CD8-positive, alpha-beta memory T cell (primary cell): ENCODE measurements at regions not wholly inside any gene's neighbourhood (a gene's known extent, or its start where the extent isn't known, plus 50 kb on each side); places are given as distances from the start of the nearest gene placed in this dataset.
"Not testable (repeated sequence)": the region's sequence is repeated elsewhere in the genome, so short reads cannot be mapped to it uniquely, and the experiment has no call there.

Experiments used
- CTCF ChIA-PET: fragments of 350-600 bp; sonication (Branson Sonifier 250); formaldehyde crosslinking; loops from one replicate; lab custom pipeline; 2021; ENCODE audit warnings: antibody characterized with exemption; lab: Charles Lee
- POLR2A ChIA-PET: fragments of 350-600 bp; sonication (Branson Sonifier 250); formaldehyde crosslinking; loops from one replicate; lab custom pipeline; 2021; ENCODE audit warnings: antibody characterized with exemption; lab: Charles Lee
- DNase-seq, 5 donors: peaks; one replicate each; pipeline versions ENCODE4 v3.0.0 to v3.0.0-alpha.2; 2020 to 2022; ENCODE audit warnings: mixed read lengths in 1 of 5
- H3K27ac ChIP-seq: one replicate; pipeline ENCODE4 v1.7.0; 2013; ENCODE audit warnings: low read depth, mild to moderate bottlenecking, low read length, moderate library complexity
- H3K27me3 ChIP-seq: 2 replicates; pipeline ENCODE4 v1.7.0; 2013; ENCODE audit warnings: low read length, mild to moderate bottlenecking; ENCODE audit not compliant: insufficient read depth, poor library complexity, severe bottlenecking
- H3K36me3 ChIP-seq: 2 replicates; pipeline ENCODE4 v1.7.0; 2013; ENCODE audit warnings: mild to moderate bottlenecking, low read length, moderate library complexity; ENCODE audit not compliant: insufficient read depth
- H3K4me1 ChIP-seq: 2 replicates; pipeline ENCODE4 v1.7.0; 2013; ENCODE audit warnings: mild to moderate bottlenecking, low read length, moderate library complexity; ENCODE audit not compliant: insufficient read depth
- H3K4me3 ChIP-seq: 2 replicates; pipeline ENCODE4 v1.7.0; 2013; ENCODE audit warnings: mild to moderate bottlenecking, low read length
- H3K9me3 ChIP-seq: 2 replicates; pipeline ENCODE4 v1.7.0; 2013; ENCODE audit warnings: mild to moderate bottlenecking, low read length
- H3K27ac Mint-ChIP-seq, 8 donors: one replicate each; pipeline ENCODE4 v1.8.0; 2020 to 2021; ENCODE audit warnings: mixed read lengths in 8 of 8, mild to moderate bottlenecking in 6 of 8, inconsistent platforms in 3 of 8, moderate library complexity in 3 of 8
- H3K27me3 Mint-ChIP-seq, 2 donors: one replicate each; pipeline ENCODE4 v1.8.0; 2020 to 2021; ENCODE audit warnings: mixed read lengths in 2 of 2, mild to moderate bottlenecking in 1 of 2, moderate library complexity in 1 of 2
- H3K36me3 Mint-ChIP-seq, 3 donors: one replicate each; pipeline ENCODE4 v1.8.0; 2020 to 2021; ENCODE audit warnings: mixed read lengths in 3 of 3, inconsistent platforms in 1 of 3, mild to moderate bottlenecking in 1 of 3
- H3K4me1 Mint-ChIP-seq, 3 donors: one replicate each; pipeline ENCODE4 v1.8.0; 2020 to 2021; ENCODE audit warnings: mixed read lengths in 3 of 3, inconsistent platforms in 1 of 3, mild to moderate bottlenecking in 1 of 3
- H3K4me3 Mint-ChIP-seq, 7 donors: one replicate each; pipeline ENCODE4 v1.8.0; 2020 to 2021; ENCODE audit warnings: mixed read lengths in 7 of 7, mild to moderate bottlenecking in 6 of 7, moderate library complexity in 4 of 7, inconsistent platforms in 2 of 7
- H3K9me3 Mint-ChIP-seq, 5 donors: one replicate each; pipeline ENCODE4 v1.8.0; 2020 to 2022; ENCODE audit warnings: mixed read lengths in 5 of 5, mild to moderate bottlenecking in 3 of 5, moderate library complexity in 2 of 5, inconsistent platforms in 1 of 5

DNA sequence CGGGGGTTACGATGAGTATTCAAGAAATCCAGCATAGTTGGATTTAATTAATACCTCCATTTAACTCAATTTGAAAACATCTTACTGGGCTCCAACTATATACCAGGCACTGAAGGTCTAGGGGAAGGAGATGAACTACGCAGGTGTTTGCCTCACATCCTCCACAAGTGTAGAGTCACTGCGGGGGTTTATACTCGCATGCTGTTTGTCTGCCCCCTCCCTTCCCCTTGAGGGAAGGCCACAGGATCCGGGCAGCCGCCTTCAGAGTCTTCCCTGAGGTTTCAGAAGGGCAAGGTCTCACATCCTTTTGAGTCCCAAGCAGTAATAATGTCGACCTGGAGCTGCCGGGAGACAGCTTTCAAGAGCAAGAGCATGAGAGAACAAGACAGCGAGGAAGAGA is 142.4 kb upstream of the GALNT2 start:
- Mint-ChIP-seq H3K4me3 (no peak overlapping the region), H3K36me3 (no peaks in the 10 kb centered on the region), H3K27me3 (peaks cover 7 to 22% of the 10 kb centered on the region in 2 donors), H3K27ac (no peak overlapping the region), H3K4me1 (no peaks in the 10 kb centered on the region), H3K9me3 (no peaks in the 10 kb centered on the region)
- H3K27ac ChIP-seq: no peak overlapping the region
- CTCF ChIA-PET: no interaction called here
- no peaks in the 10 kb centered on the region for H3K27me3 ChIP-seq
- H3K9me3 ChIP-seq: no peaks in the 10 kb centered on the region
- H3K36me3 ChIP-seq: no peaks in the 10 kb centered on the region
- H3K4me1 ChIP-seq: no peaks in the 10 kb centered on the region
- no peak for DNase-seq
- H3K4me3 ChIP-seq: no peak overlapping the region
- POLR2A ChIA-PET: no interaction called here

DNA sequence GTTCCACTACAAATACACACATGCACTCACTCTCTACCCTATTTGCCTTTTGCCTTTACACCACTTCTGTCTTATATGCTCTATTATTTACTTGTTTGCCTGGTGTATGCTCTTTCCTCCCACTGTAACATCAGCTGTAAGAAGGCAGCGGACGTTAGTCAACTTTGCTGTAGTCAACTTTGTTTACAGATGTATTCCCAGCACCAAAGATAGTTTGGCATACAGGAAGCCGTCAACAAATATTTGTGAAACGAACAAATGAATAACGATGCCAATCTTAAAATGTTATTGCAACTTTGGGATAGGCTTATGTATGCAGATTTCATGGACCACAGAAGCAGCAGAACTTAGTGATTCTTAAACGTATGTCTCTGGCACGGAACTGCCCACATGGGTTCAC is 138.3 kb upstream of the GALNT2 start:
- peaks cover 8 to 31% of the 10 kb centered on the region in 2 donors for H3K27me3 Mint-ChIP-seq
- no peaks in the 10 kb centered on the region for H3K4me1 ChIP-seq
- no peaks in the 10 kb centered on the region for H3K4me1 Mint-ChIP-seq
- H3K4me3 ChIP-seq: no peak overlapping the region
- H3K27ac ChIP-seq: no peak overlapping the region
- H3K27ac Mint-ChIP-seq: no peak overlapping the region
- no peaks in the 10 kb centered on the region for H3K27me3 ChIP-seq
- H3K4me3 Mint-ChIP-seq: no peak overlapping the region
- peaks cover 0 to 2% (median 0%) of the 10 kb centered on the region in 5 donors for H3K9me3 Mint-ChIP-seq
- H3K9me3 ChIP-seq: no peaks in the 10 kb centered on the region
- H3K36me3 Mint-ChIP-seq: no peaks in the 10 kb centered on the region
- ChIA-PET POLR2A (no interaction called here), CTCF (no interaction called here)
- H3K36me3 ChIP-seq: no peaks in the 10 kb centered on the region
- DNase-seq: no peak

DNA sequence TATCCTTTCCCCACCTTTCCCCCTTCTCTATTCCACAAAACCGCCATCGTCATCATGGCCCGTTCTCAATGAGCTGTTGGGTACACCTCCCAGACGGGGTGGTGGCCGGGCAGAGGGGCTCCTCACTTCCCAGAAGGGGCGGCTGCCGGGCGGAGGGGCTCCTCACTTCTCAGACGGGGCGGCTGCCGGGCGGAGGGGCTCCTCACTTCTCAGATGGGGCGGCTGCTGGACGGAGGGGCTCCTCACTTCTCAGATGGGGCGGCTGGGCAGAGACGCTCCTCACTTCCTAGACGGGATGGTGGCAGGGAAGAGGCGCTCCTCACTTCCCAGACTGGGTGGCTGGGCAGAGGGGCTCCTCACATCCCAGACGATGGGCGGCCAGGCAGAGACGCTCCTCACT is 135.3 kb upstream of the GALNT2 start:
- CTCF ChIA-PET, H3K4me1 Mint-ChIP-seq, H3K9me3 Mint-ChIP-seq, H3K27me3 ChIP-seq, H3K27ac Mint-ChIP-seq, H3K36me3 Mint-ChIP-seq, POLR2A ChIA-PET, H3K27ac ChIP-seq, H3K36me3 ChIP-seq, DNase-seq, H3K4me3 Mint-ChIP-seq, H3K4me1 ChIP-seq, H3K4me3 ChIP-seq, H3K9me3 ChIP-seq: not testable (repeated sequence)
- H3K27me3 Mint-ChIP-seq: peaks cover 4 to 36% of the 10 kb centered on the region in 2 donors

DNA sequence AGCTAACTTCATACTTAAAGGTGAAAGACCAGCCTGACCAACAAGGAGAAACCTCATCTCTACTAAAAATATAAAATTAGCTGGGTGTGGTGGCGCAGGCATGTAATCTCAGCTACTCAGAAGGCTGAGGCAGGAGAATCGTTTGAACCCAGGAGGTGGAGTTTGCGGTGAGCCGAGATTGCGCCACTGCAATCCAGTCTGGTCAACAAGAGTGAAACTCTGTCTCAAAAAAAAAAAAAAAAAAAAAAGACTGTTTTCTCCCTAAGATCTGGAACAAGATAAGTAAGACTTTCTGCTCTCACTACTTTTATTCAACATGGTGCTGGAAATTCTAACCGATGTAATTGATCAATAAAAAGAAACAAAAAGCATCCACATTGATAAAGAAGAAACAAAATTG is 131.9 kb upstream of the GALNT2 start:
- H3K36me3 ChIP-seq, H3K27ac ChIP-seq, CTCF ChIA-PET, H3K36me3 Mint-ChIP-seq, H3K27me3 ChIP-seq, H3K4me1 Mint-ChIP-seq, POLR2A ChIA-PET, DNase-seq, H3K4me3 ChIP-seq, H3K9me3 Mint-ChIP-seq, H3K27ac Mint-ChIP-seq, H3K9me3 ChIP-seq, H3K4me3 Mint-ChIP-seq, H3K4me1 ChIP-seq: not testable (repeated sequence)
- peaks cover 2 to 22% of the 10 kb centered on the region in 2 donors for H3K27me3 Mint-ChIP-seq

DNA sequence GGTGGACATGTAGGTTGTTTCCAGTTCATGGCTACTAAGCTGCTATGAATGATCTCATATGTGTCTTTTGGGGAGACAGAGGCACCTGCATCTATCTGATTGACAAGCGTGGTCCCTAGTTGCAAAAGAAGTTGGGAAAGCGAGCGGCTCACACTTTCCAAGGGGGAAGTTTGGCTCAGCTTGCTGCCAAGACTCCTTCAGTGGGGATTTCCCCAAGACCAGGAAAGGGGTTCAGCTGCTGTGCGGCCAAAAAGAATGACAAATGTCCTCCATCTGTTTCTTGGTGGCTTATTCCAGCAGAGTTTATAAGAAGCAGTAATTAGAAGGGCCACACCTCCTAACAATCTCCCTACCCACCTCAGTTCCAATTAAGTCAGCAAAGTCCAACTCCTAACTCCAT is 128.5 kb upstream of the GALNT2 start:
- Mint-ChIP-seq H3K4me3 (no peak overlapping the region), H3K36me3 (no peaks in the 10 kb centered on the region), H3K27ac (no peak overlapping the region), H3K9me3 (no peaks in the 10 kb centered on the region), H3K4me1 (no peaks in the 10 kb centered on the region), H3K27me3 (peaks cover 0 to 18% of the 10 kb centered on the region in 2 donors)
- POLR2A ChIA-PET: no interaction called here
- H3K27me3 ChIP-seq: no peaks in the 10 kb centered on the region
- CTCF ChIA-PET: no interaction called here
- H3K36me3 ChIP-seq: no peaks in the 10 kb centered on the region
- no peak overlapping the region for H3K4me3 ChIP-seq
- H3K9me3 ChIP-seq: no peaks in the 10 kb centered on the region
- H3K27ac ChIP-seq: no peak overlapping the region
- no peak for DNase-seq
- no peaks in the 10 kb centered on the region for H3K4me1 ChIP-seq

DNA sequence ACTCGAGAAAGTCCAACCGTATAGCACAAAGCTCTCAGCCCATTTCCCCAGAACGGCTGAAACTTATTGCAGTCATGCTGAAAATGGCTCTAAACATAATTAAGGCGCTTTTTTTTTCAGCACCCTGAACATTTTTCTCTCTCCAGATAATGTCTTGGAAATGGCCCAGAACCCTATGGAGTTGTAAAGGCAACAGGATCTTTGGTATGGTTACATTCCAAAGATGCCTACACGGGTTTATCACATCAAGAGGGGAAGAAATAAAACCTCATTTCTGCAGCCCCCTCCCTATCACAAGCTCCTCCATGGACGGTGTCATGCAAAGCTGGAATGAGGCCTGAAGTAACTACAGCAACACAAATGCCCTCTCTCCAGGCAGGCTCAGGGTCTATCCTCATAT is 126.4 kb upstream of the GALNT2 start:
- ChIA-PET CTCF (no interaction called here), POLR2A (no interaction called here)
- Mint-ChIP-seq H3K27me3 (peaks cover 0 to 14% of the 10 kb centered on the region in 2 donors), H3K9me3 (no peaks in the 10 kb centered on the region), H3K27ac (no peak overlapping the region), H3K4me1 (no peaks in the 10 kb centered on the region), H3K36me3 (no peaks in the 10 kb centered on the region), H3K4me3 (no peak overlapping the region)
- H3K27me3 ChIP-seq: no peaks in the 10 kb centered on the region
- H3K36me3 ChIP-seq: no peaks in the 10 kb centered on the region
- no peaks in the 10 kb centered on the region for H3K4me1 ChIP-seq
- no peaks in the 10 kb centered on the region for H3K9me3 ChIP-seq
- H3K27ac ChIP-seq: no peak overlapping the region
- no peak for DNase-seq
- H3K4me3 ChIP-seq: no peak overlapping the region

DNA sequence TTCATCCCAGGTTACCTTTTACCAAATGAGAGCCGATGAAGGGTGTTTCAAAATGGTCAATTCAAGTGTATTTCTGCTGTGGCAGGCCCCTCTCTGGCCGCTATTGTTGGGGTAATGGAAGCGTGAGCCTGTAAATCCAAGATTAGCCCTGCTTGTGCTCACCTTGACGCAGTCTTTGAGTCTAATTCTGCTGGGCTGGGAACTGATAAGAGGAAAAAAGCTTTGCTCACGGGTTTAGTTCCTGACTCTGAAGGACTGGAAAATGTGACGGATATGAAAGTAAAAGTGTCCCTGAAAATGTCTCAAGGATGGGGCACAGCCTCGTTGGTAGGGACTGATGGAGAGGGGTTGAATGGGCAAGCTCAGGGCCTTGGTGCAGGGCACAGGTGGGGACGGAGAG is 125.9 kb upstream of the GALNT2 start:
- H3K27me3 ChIP-seq: no peaks in the 10 kb centered on the region
- DNase-seq: no peak
- POLR2A ChIA-PET: no interaction called here
- no peak overlapping the region for H3K4me3 ChIP-seq
- Mint-ChIP-seq H3K4me1 (no peaks in the 10 kb centered on the region), H3K27me3 (peaks cover 0 to 14% of the 10 kb centered on the region in 2 donors), H3K36me3 (no peaks in the 10 kb centered on the region), H3K27ac (no peak overlapping the region), H3K4me3 (no peak overlapping the region), H3K9me3 (no peaks in the 10 kb centered on the region)
- H3K27ac ChIP-seq: no peak overlapping the region
- H3K9me3 ChIP-seq: no peaks in the 10 kb centered on the region
- no peaks in the 10 kb centered on the region for H3K4me1 ChIP-seq
- no peaks in the 10 kb centered on the region for H3K36me3 ChIP-seq
- CTCF ChIA-PET: no interaction called here

DNA sequence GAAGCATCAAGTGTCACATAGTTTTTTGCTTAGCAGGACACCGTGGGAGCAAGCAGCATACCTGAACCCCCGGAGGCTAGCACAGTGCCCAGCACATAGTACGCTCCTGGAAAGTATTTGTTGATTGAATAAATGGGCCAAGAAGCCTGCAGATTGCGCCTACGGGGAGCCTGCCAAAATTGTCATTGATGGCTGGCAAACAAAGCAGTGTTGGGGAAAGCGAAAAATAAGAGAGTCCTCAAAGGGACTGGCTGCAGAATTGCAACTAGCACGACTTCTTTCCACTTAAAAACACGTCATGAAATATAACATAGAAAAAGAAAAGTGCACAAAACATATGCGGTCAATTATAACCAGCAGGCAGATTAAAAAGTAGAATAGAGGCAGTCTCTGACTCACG is 125.2 kb upstream of the GALNT2 start:
- Mint-ChIP-seq H3K36me3 (no peaks in the 10 kb centered on the region), H3K27me3 (peaks cover 0 to 14% of the 10 kb centered on the region in 2 donors), H3K9me3 (no peaks in the 10 kb centered on the region), H3K4me1 (no peaks in the 10 kb centered on the region), H3K27ac (no peak overlapping the region), H3K4me3 (no peak overlapping the region)
- Histone ChIP-seq H3K9me3 (no peaks in the 10 kb centered on the region), H3K27me3 (no peaks in the 10 kb centered on the region), H3K27ac (no peak overlapping the region), H3K4me1 (no peaks in the 10 kb centered on the region), H3K36me3 (no peaks in the 10 kb centered on the region), H3K4me3 (no peak overlapping the region)
- CTCF ChIA-PET: no interaction called here
- POLR2A ChIA-PET: no interaction called here
- no peak for DNase-seq

DNA sequence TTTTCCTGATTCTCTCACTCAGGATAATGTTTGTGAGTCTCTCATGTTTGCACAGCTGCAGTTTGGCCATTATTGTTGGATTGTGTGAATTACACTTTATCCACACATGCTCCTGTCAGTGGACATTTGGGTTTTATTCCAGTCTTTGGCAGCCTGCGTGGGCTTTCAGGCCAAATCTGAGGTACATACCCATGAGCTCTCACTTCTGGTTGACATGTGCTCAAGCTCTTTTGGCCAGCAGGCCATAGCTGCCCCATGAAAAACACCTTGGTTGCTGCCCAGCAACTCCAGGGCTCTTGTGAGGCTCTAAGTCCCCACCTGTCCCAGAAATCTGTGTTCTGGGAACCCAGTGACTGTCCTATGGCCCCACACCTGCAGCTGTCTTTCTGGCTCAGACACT is 124.5 kb upstream of the GALNT2 start:
- no peak overlapping the region for H3K4me3 ChIP-seq
- Mint-ChIP-seq H3K9me3 (no peaks in the 10 kb centered on the region), H3K4me3 (no peak overlapping the region), H3K27me3 (peaks cover 0 to 14% of the 10 kb centered on the region in 2 donors), H3K27ac (no peak overlapping the region), H3K36me3 (no peaks in the 10 kb centered on the region), H3K4me1 (no peaks in the 10 kb centered on the region)
- H3K27me3 ChIP-seq: no peaks in the 10 kb centered on the region
- no peaks in the 10 kb centered on the region for H3K4me1 ChIP-seq
- no peaks in the 10 kb centered on the region for H3K9me3 ChIP-seq
- H3K36me3 ChIP-seq: no peaks in the 10 kb centered on the region
- POLR2A ChIA-PET: no interaction called here
- no peak overlapping the region for H3K27ac ChIP-seq
- no peak for DNase-seq
- CTCF ChIA-PET: no interaction called here
